Gastrocnemius medialis (tissue), 4 donors: ENCODE measurements at regions not wholly inside any gene's neighbourhood (a gene's known extent, or its start where the extent isn't known, plus 50 kb on each side); places are given as distances from the start of the nearest gene placed in this dataset.

Experiments
- ATAC-seq, 2 donors: fragments of 150-250 bp; one replicate each; pipeline ENCODE4 v1.9.1; 2016
- DNase-seq, 2 donors: peaks; one replicate each; pipeline ENCODE4 v3.0.0-alpha.2; 2019
- H3K27ac ChIP-seq, 4 donors: fragments of 200-600 bp; sonication (generic); 1 replicate in 1 of 4; 2 replicates in 3 of 4; pipeline ENCODE4 v1.5.1; 2016 to 2018; ENCODE audit warnings: mild to moderate bottlenecking in 2 of 4, moderate library complexity in 1 of 4
- H3K27me3 ChIP-seq, 3 donors: fragments of 200-600 bp; sonication (generic) in 2 of 3; 1 replicate in 1 of 3; 2 replicates in 2 of 3; pipeline versions ENCODE4 v1.5.1 to v1.6.0; 2016 to 2019; ENCODE audit warnings: mild to moderate bottlenecking in 1 of 3, moderate library complexity in 1 of 3
- H3K36me3 ChIP-seq, 2 donors: fragments of 200-600 bp; sonication (generic) in 1 of 2; one replicate each; pipeline ENCODE4 v1.5.1; 2017 to 2018
- H3K4me1 ChIP-seq, 2 donors: fragments of 200-600 bp; sonication (generic) in 1 of 2; one replicate each; pipeline ENCODE4 v1.5.1; 2016 to 2017; ENCODE audit warnings: mild to moderate bottlenecking in 2 of 2
- H3K4me3 ChIP-seq, 4 donors: fragments of 200-600 bp; sonication (generic) in 3 of 4; 1 replicate in 1 of 4; 2 replicates in 3 of 4; pipeline ENCODE4 v1.5.1; 2016 to 2019; ENCODE audit warnings: mild to moderate bottlenecking in 2 of 4
- H3K9me3 ChIP-seq, 3 donors: fragments of 200-600 bp; sonication (generic) in 2 of 3; 1 replicate in 1 of 3; 2 replicates in 2 of 3; pipeline ENCODE4 v1.5.1; 2016 to 2019
- CTCF ChIP-seq, 5 experiments: fragments of 450-650 bp in 3 of 5; fragments of 200-600 bp in 2 of 5; sonication (generic) in 2 of 5; IDR thresholded peaks in 4 of 5; conservative IDR thresholded peaks in 1 of 5; 1 replicate in 4 of 5; 2 replicates in 1 of 5; pipeline ENCODE4 v1.5.1; 2016 to 2019; ENCODE audit warnings: antibody characterized with exemption in 5 of 5, mild to moderate bottlenecking in 3 of 5, moderate library complexity in 3 of 5
- POLR2A ChIP-seq, 2 donors: fragments of 450-650 bp; IDR thresholded peaks; one replicate each; pipeline ENCODE4 v1.6.1; 2017; ENCODE audit warnings: antibody characterized with exemption in 2 of 2, mild to moderate bottlenecking in 2 of 2, moderate library complexity in 2 of 2
- in situ Hi-C, 4 donors: fragments of 200-750 bp; cut with MboI; loops; one replicate each; pipeline versions ENCODE4 v1.15.0 to v1.8.0; 2017; ENCODE audit warnings: low sequenced_read_pairs in 4 of 4
- intact Hi-C: fragments of 100-400 bp; cut with DNase I; formaldehyde crosslinking; loops from one replicate; pipeline ENCODE4 v1.15.1; 2023; ENCODE audit warnings: low total_unique reads

GRCh38 chr14:56065621-56066290 lies 52.5 kb upstream of the PELI2 start:
- TF ChIP-seq POLR2A (IDR thresholded peaks at IDR 0.05): no peak
- no peak for TF ChIP-seq CTCF (IDR thresholded peaks at IDR 0.05 in 4 of 5, conservative IDR thresholded peaks at IDR 0.05 in 1 of 5)
- no peaks in the 10 kb centered on the region for H3K4me1 ChIP-seq
- intact Hi-C loops: no loop called here
- no peak for ATAC-seq
- H3K27ac ChIP-seq: no peak overlapping the region
- DNase-seq: no peak
- H3K36me3 ChIP-seq: no peaks in the 10 kb centered on the region
- H3K27me3 ChIP-seq: no peaks in the 10 kb centered on the region
- no peak overlapping the region for H3K4me3 ChIP-seq
- in situ Hi-C loops: no loop called here
- H3K9me3 ChIP-seq: no peaks in the 10 kb centered on the region
